ENCODE measurements at regions not wholly inside any gene's neighbourhood (a gene's known extent, or its start where the extent isn't known, plus 50 kb on each side); places are given as distances from the start of the nearest gene placed in this dataset.

- no peak for TF ChIP-seq CTCF (IDR thresholded peaks at IDR 0.05)
Measured at GRCh38 chr5:112112346-112112745, 306.7 kb downstream of the EPB41L4A start.

GRCh38 chr5:112109331-112110007 lies 309.6 kb downstream of the EPB41L4A start:
- TF ChIP-seq CTCF (IDR thresholded peaks at IDR 0.05) = no peak

- TF ChIP-seq CTCF (IDR thresholded peaks at IDR 0.05) = no peak
Measured at GRCh38 chr5:112106878-112107277, 312.2 kb downstream of the EPB41L4A start.

GRCh38 chr5:112097768-112098167 lies 321.3 kb downstream of the EPB41L4A start:
- TF ChIP-seq CTCF (IDR thresholded peaks at IDR 0.05) = no peak

- no peak for TF ChIP-seq CTCF (IDR thresholded peaks at IDR 0.05)
Measured at GRCh38 chr5:112087222-112087621, 330.2 kb upstream of the NREP start.

GRCh38 chr5:112086740-112087139 lies 329.7 kb upstream of the NREP start:
- TF ChIP-seq CTCF (IDR thresholded peaks at IDR 0.05) = no peak

- TF ChIP-seq CTCF (IDR thresholded peaks at IDR 0.05) = no peak
Measured at GRCh38 chr5:112084149-112084548, 327.2 kb upstream of the NREP start.

- TF ChIP-seq CTCF (IDR thresholded peaks at IDR 0.05) = no peak
Measured at GRCh38 chr5:112083623-112084022, 326.6 kb upstream of the NREP start.

All from LNCAP (cell line).